Thymus (tissue), 11 donors: ENCODE measurements at regions not wholly inside any gene's neighbourhood (a gene's known extent, or its start where the extent isn't known, plus 50 kb on each side); places are given as distances from the start of the nearest gene placed in this dataset.

ENCODE experiments used
- DNase-seq, 9 donors: peaks; one replicate each; pipeline ENCODE4 v3.0.0-alpha.2; 2013; ENCODE audit warnings: low spot score in 9 of 9, low read depth in 6 of 9, missing footprints in 1 of 9
- H3K27ac ChIP-seq, 2 donors: one replicate each; pipeline ENCODE4 v1.5.1; 2013; ENCODE audit warnings: control low read depth in 1 of 2, low read depth in 1 of 2, low read length in 1 of 2, mild to moderate bottlenecking in 1 of 2, moderate library complexity in 1 of 2
- H3K27me3 ChIP-seq, 2 donors: one replicate each; pipeline ENCODE4 v1.5.1; 2013; ENCODE audit warnings: low read length in 1 of 2; ENCODE audit not compliant: control insufficient read depth in 2 of 2, insufficient read depth in 1 of 2
- H3K36me3 ChIP-seq, 2 donors: one replicate each; pipeline ENCODE4 v1.5.1; 2013; ENCODE audit warnings: low read length in 1 of 2, mild to moderate bottlenecking in 1 of 2, moderate library complexity in 1 of 2; ENCODE audit not compliant: control insufficient read depth in 2 of 2, insufficient read depth in 2 of 2
- H3K4me1 ChIP-seq, 2 donors: one replicate each; pipeline ENCODE4 v1.5.1; 2013; ENCODE audit warnings: low read length in 2 of 2; ENCODE audit not compliant: control insufficient read depth in 2 of 2, insufficient read depth in 2 of 2
- H3K4me3 ChIP-seq, 2 donors: one replicate each; pipeline ENCODE4 v1.5.1; 2013; ENCODE audit warnings: low read length in 2 of 2, control low read depth in 1 of 2, mild to moderate bottlenecking in 1 of 2
- H3K9me3 ChIP-seq, 2 donors: one replicate each; pipeline ENCODE4 v1.5.1; 2013; ENCODE audit warnings: low read length in 1 of 2, mild to moderate bottlenecking in 1 of 2; ENCODE audit not compliant: control insufficient read depth in 2 of 2, insufficient read depth in 1 of 2
- WGBS: extraction: QIAGEN DNeasy Blood & Tissue Kit; methylation state at CpG from one replicate; pipeline ENCODE4 v1.1.7; 2013; 5-methylcytosine and 5-hydroxymethylcytosine counted together
- donor health status: healthy.

GRCh38 chr11:112382561-112382960 lies 121.9 kb upstream of the PLET1 start:
- no peak overlapping the region for H3K4me3 ChIP-seq
- H3K27me3 ChIP-seq, result no peaks in the 10 kb centered on the region
- no peaks in the 10 kb centered on the region for H3K36me3 ChIP-seq
- H3K9me3 ChIP-seq, result no peaks in the 10 kb centered on the region
- DNase-seq, result no peak
- H3K4me1 ChIP-seq, result no peaks in the 10 kb centered on the region
- WGBS, result 81% methylated on average over 5 of the region's 5 CpGs
- no peak overlapping the region for H3K27ac ChIP-seq

DNA sequence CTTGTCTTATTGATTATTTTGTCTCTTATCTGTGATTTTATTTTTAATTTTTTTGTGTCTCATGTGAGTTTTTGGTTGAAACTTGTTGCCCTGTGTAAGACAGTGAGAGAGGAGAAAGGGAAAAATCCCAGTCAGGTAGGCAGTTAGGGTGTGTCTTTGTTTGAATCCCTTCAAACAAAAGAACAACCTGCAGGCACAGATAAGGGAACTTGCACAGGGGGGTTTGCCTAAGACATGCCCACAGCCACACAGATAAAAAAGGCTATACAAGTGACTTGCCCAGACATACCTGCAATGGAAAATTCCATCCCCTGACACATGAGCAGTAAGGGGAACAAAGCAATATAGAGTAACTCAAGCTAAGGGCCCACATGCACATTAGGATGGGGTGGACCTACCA lies 127.8 kb upstream of the PLET1 start:
- no peaks in the 10 kb centered on the region for H3K27me3 ChIP-seq
- H3K36me3 ChIP-seq, result no peaks in the 10 kb centered on the region
- no peak for DNase-seq
- H3K4me3 ChIP-seq, result no peak overlapping the region
- H3K27ac ChIP-seq, result no peak overlapping the region
- no peaks in the 10 kb centered on the region for H3K9me3 ChIP-seq
- no peaks in the 10 kb centered on the region for H3K4me1 ChIP-seq

- Histone ChIP-seq H3K4me1 (no peaks in the 10 kb centered on the region), H3K27ac (no peak overlapping the region), H3K9me3 (no peaks in the 10 kb centered on the region), H3K36me3 (no peaks in the 10 kb centered on the region), H3K4me3 (no peak overlapping the region), H3K27me3 (no peaks in the 10 kb centered on the region)
- 48% methylated on average over 2 of the region's 2 CpGs for WGBS
- no peak for DNase-seq
These were observed 130.4 kb upstream of the PLET1 start for GRCh38 chr11:112391086-112391485.

GRCh38 chr11:112392904-112393303 lies 132.2 kb upstream of the PLET1 start:
- no peaks in the 10 kb centered on the region for H3K36me3 ChIP-seq
- DNase-seq, result no peak
- H3K4me3 ChIP-seq, result no peak overlapping the region
- no peaks in the 10 kb centered on the region for H3K27me3 ChIP-seq
- WGBS, result 93% methylated on average over 5 of the region's 5 CpGs
- H3K9me3 ChIP-seq, result no peaks in the 10 kb centered on the region
- no peak overlapping the region for H3K27ac ChIP-seq
- no peaks in the 10 kb centered on the region for H3K4me1 ChIP-seq

DNA sequence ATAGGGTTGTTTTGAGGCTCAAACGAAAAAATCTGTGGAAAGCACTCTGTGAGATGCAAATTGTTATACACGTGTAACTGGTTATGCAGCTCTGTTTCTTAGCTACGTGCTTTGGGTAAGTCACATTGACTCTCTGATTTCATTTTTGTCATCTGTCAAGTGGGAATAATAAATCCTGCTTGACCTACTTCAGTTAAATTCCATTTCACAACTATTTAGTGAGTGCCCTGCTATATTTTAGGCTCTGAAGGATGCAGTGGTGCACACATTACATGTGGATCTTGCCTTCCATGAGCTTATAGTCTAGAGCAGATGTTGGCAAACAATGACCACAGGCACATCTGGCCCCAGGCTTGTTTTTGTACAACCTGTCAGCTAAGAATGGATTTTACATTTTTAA lies 133.6 kb upstream of the PLET1 start:
- Histone ChIP-seq H3K9me3 (no peaks in the 10 kb centered on the region), H3K4me1 (no peaks in the 10 kb centered on the region), H3K27ac (no peak overlapping the region), H3K36me3 (no peaks in the 10 kb centered on the region), H3K27me3 (no peaks in the 10 kb centered on the region), H3K4me3 (no peak overlapping the region)
- 78% methylated on average over 3 of the region's 3 CpGs for WGBS
- no peak for DNase-seq

GRCh38 chr11:112396076-112396475 lies 135.4 kb upstream of the PLET1 start:
- no peaks in the 10 kb centered on the region for H3K4me1 ChIP-seq
- H3K4me3 ChIP-seq, result no peak overlapping the region
- H3K27me3 ChIP-seq, result no peaks in the 10 kb centered on the region
- 96% methylated on average over 2 of the region's 2 CpGs for WGBS
- no peaks in the 10 kb centered on the region for H3K36me3 ChIP-seq
- no peaks in the 10 kb centered on the region for H3K9me3 ChIP-seq
- DNase-seq, result no peak
- no peak overlapping the region for H3K27ac ChIP-seq

- no peak overlapping the region for H3K27ac ChIP-seq
- 78% methylated on average over 9 of the region's 9 CpGs for WGBS
- no peak overlapping the region for H3K4me3 ChIP-seq
- no peaks in the 10 kb centered on the region for H3K9me3 ChIP-seq
- H3K36me3 ChIP-seq, result no peaks in the 10 kb centered on the region
- H3K27me3 ChIP-seq, result no peaks in the 10 kb centered on the region
- no peak for DNase-seq
- no peaks in the 10 kb centered on the region for H3K4me1 ChIP-seq
These were observed 138.3 kb upstream of the PLET1 start for GRCh38 chr11:112398798-112399478.

- WGBS, result 82% methylated on average over 7 of the region's 7 CpGs
- no peaks in the 10 kb centered on the region for H3K9me3 ChIP-seq
- no peak overlapping the region for H3K27ac ChIP-seq
- no peaks in the 10 kb centered on the region for H3K27me3 ChIP-seq
- H3K4me3 ChIP-seq, result no peak overlapping the region
- H3K4me1 ChIP-seq, result no peaks in the 10 kb centered on the region
- DNase-seq, result no peak
- H3K36me3 ChIP-seq, result no peaks in the 10 kb centered on the region
These were observed 139.9 kb upstream of the PLET1 start for GRCh38 chr11:112400476-112401014.

DNA sequence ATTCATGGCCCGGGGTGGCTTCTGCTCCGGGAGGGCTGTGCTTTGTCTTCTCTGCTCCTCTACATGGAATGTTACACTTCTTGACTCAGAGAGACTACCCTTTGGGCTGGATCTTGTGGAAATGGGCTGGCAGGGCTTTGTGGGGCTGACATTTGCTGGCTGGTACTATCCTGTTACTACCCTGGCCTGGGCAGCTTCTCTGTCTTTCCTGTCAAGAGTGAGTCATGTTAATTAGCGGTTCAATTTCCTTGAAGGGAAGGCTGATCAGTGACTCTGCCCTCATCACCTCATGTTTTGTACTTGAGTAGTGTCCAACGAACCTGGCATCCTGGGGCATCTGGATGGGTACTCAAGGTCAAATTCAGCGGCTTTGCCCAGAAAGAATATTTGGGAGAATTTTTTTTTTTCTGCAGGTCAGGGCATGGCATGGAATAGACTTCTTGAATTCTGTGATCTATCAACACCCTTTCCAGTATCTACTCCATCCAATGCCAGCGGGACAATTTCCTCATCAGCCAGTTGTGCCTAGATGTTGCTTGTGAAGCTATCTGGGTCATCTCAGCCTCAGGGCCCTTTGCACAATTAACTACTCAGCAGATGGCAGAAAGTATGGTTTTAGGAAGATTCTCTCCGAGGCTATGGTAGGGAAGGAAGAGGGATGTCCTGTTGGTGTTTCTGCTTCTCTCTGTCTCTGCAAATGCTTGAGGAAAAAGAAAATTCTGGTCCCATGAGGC lies 140.5 kb upstream of the PLET1 start:
- Histone ChIP-seq H3K4me1 (no peaks in the 10 kb centered on the region), H3K36me3 (no peaks in the 10 kb centered on the region), H3K27me3 (no peaks in the 10 kb centered on the region), H3K9me3 (no peaks in the 10 kb centered on the region), H3K4me3 (no peak overlapping the region), H3K27ac (no peak overlapping the region)
- no peak for DNase-seq
- 83% methylated on average over 7 of the region's 7 CpGs for WGBS
